Natural killer cell (primary cell): ENCODE measurements at regions not wholly inside any gene's neighbourhood (a gene's known extent, or its start where the extent isn't known, plus 50 kb on each side); places are given as distances from the start of the nearest gene placed in this dataset.
"Not testable (repeated sequence)": the region's sequence is repeated elsewhere in the genome, so short reads cannot be mapped to it uniquely, and the experiment has no call there.

ENCODE experiments used
- ATAC-seq, 3 donors: fragments of 150-1000 bp in 2 of 3; fragments of 200-7000 bp in 1 of 3; cut with Tn5 transposase; 1 replicate in 1 of 3; 2 replicates in 2 of 3; pipeline ENCODE4 v1.10.0; 2021; ENCODE audit warnings: mild to moderate bottlenecking in 2 of 3, moderate library complexity in 2 of 3
- DNase-seq, 2 donors: peaks; one replicate each; pipeline versions ENCODE4 v3.0.0 to v3.0.0-alpha.2; 2013 to 2021; ENCODE audit warnings: mixed read lengths in 1 of 2
- H3K27ac ChIP-seq: one replicate; pipeline ENCODE4 v1.5.1; 2013; ENCODE audit warnings: mild to moderate bottlenecking, low read length
- H3K27me3 ChIP-seq: one replicate; pipeline ENCODE4 v1.6.1; 2013; ENCODE audit warnings: low read length; ENCODE audit not compliant: control insufficient read depth, insufficient read depth
- H3K36me3 ChIP-seq: one replicate; pipeline ENCODE4 v1.6.1; 2013; ENCODE audit warnings: low read length; ENCODE audit not compliant: control insufficient read depth, insufficient read depth
- H3K4me1 ChIP-seq: one replicate; pipeline ENCODE4 v1.6.1; 2013; ENCODE audit warnings: low read length; ENCODE audit not compliant: control insufficient read depth, insufficient read depth
- H3K4me3 ChIP-seq: one replicate; pipeline ENCODE4 v1.5.1; 2013; ENCODE audit warnings: low read length
- H3K9me3 ChIP-seq: one replicate; pipeline ENCODE4 v1.6.1; 2013; ENCODE audit warnings: low read length; ENCODE audit not compliant: control insufficient read depth, insufficient read depth
- H3K27ac Mint-ChIP-seq, 2 donors: one replicate each; pipeline ENCODE4 v1.8.0; 2022; ENCODE audit warnings: mild to moderate bottlenecking in 2 of 2, mixed read lengths in 2 of 2, moderate library complexity in 1 of 2
- H3K27me3 Mint-ChIP-seq, 2 donors: one replicate each; pipeline ENCODE4 v1.8.0; 2022; ENCODE audit warnings: low read depth in 2 of 2, mixed read lengths in 2 of 2
- H3K36me3 Mint-ChIP-seq: one replicate; pipeline ENCODE4 v1.8.0; 2022; ENCODE audit warnings: mixed read lengths
- H3K4me1 Mint-ChIP-seq, 2 donors: one replicate each; pipeline ENCODE4 v1.8.0; 2022; ENCODE audit warnings: mixed read lengths in 2 of 2
- H3K4me3 Mint-ChIP-seq: one replicate; pipeline ENCODE4 v1.8.0; 2022; ENCODE audit warnings: mild to moderate bottlenecking, moderate library complexity, mixed read lengths
- H3K9me3 Mint-ChIP-seq, 2 donors: one replicate each; pipeline ENCODE4 v1.8.0; 2022; ENCODE audit warnings: mixed read lengths in 2 of 2
- WGBS: methylation state at CpG from one replicate; pipeline ENCODE4 v1.1.7; 2013; ENCODE audit warnings: missing lambda C conversion rate; ENCODE audit not compliant: insufficient coverage; 5-methylcytosine and 5-hydroxymethylcytosine counted together
- intact Hi-C: fragments of 100-400 bp; cut with micrococcal nuclease; formaldehyde crosslinking; loops from one replicate; pipeline ENCODE4 v1.14.2; 2022
- TF ChIP-seq, protein P1 (sequence below): fragments of 200-600 bp; IDR thresholded peaks from one replicate; pipeline ENCODE4 v1.8.0; 2022; ENCODE audit warnings: antibody characterized with exemption

DNA sequence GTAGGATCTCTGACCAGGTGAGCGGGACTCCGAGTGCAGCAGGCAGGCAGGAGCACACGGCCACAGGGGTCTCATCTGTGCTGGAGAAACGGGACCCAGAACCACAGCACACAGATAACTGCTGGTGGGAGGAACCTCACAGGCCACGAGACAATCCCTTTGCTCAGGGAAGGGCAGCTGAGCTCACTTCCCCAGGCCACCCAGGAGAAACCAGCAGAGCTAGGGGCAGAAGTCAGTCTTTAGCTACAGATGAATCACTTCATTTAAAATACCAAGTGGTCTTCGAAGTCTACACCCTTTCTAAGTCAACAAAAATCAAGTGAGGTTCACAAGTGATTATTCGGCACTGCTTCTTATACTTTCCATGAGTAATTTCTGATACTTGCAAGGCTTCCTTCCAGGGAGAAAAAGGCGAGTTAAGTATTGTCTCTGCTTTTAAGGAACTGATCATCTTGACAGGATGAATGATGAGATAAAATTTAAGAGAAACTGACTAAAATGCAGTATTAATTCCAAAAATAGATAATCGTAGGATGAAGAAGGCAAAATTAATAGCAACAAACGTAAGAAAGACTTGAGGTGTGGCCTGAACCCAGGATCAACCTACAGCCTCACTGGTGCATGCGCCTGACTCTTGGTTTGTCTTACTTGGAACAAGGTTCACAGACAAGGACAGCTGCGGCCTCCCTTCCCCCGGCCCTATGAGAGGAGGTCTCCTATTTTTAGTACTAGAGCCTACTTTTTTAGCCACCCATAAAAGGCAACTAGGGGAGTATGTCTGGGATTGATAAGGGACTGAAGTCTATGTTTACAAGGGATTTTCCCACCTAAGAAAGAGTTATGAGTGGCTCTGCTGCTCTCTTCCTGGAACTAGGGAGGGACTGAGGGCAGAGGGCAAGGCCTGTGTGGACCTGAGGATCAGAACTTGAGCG lies 233.6 kb downstream of the TTLL2 start:
- Histone ChIP-seq H3K4me3 (no peak overlapping the region), H3K9me3 (no peaks in the 10 kb centered on the region), H3K27ac (no peak overlapping the region), H3K36me3 (no peaks in the 10 kb centered on the region), H3K27me3 (no peaks in the 10 kb centered on the region), H3K4me1 (no peaks in the 10 kb centered on the region)
- no peak for ATAC-seq
- Mint-ChIP-seq H3K4me1 (no peaks in the 10 kb centered on the region), H3K36me3 (no peaks in the 10 kb centered on the region), H3K9me3 (no peaks in the 10 kb centered on the region), H3K27me3 (no peaks in the 10 kb centered on the region), H3K4me3 (no peak overlapping the region), H3K27ac (no peak overlapping the region)
- intact Hi-C loops, result no loop called here
- 84% methylated on average over 12 of the region's 14 CpGs for WGBS
- TF ChIP-seq, protein P1, sequence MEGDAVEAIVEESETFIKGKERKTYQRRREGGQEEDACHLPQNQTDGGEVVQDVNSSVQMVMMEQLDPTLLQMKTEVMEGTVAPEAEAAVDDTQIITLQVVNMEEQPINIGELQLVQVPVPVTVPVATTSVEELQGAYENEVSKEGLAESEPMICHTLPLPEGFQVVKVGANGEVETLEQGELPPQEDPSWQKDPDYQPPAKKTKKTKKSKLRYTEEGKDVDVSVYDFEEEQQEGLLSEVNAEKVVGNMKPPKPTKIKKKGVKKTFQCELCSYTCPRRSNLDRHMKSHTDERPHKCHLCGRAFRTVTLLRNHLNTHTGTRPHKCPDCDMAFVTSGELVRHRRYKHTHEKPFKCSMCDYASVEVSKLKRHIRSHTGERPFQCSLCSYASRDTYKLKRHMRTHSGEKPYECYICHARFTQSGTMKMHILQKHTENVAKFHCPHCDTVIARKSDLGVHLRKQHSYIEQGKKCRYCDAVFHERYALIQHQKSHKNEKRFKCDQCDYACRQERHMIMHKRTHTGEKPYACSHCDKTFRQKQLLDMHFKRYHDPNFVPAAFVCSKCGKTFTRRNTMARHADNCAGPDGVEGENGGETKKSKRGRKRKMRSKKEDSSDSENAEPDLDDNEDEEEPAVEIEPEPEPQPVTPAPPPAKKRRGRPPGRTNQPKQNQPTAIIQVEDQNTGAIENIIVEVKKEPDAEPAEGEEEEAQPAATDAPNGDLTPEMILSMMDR, result no peak
- no peak for DNase-seq

DNA sequence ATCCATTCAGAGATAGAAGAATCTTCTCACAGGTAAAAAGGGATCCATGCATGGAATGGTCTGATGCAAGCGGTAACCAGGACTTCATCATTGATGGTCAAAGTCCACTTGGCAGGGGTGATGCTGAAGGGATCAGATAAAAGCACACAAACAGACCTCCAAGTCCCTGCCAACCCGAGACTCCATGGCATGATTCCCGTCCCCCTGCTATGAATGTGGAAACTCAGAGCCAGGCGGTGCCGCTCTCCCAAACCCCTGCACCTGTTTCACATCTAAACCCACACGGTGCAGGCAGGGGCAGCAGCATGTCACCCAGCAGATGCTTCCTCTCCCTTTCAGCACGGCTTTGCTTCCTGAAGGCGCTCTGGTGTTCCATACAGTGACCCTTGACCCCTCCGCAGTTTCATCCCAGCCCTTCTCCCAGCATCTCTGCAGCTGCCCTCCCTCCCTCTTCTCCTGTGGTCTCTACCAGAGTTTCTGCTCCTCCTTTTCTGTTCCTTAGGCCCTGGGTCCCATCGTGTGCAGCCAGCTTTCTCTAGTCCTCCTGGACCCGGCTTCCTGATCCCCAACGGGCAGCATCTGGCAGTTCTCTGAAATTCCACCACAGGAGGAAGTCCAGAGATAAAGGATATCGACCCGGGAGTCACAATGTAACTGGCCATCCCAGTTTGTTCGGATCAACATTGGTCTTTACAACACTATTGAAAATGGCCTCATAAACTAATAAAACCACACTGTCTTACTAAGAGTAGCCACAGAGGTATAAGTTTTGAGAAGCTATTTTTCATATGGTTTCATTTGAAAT lies 235.0 kb downstream of the TTLL2 start:
- TF ChIP-seq, protein P1, result no peak
- no peak overlapping the region for H3K4me3 ChIP-seq
- WGBS, result 81% methylated on average over 14 of the region's 15 CpGs
- Mint-ChIP-seq H3K27me3 (no peaks in the 10 kb centered on the region), H3K4me1 (no peaks in the 10 kb centered on the region), H3K27ac (no peak overlapping the region), H3K9me3 (no peaks in the 10 kb centered on the region), H3K4me3 (no peak overlapping the region), H3K36me3 (no peaks in the 10 kb centered on the region)
- H3K36me3 ChIP-seq, result no peaks in the 10 kb centered on the region
- H3K4me1 ChIP-seq, result no peaks in the 10 kb centered on the region
- no peak overlapping the region for H3K27ac ChIP-seq
- no peaks in the 10 kb centered on the region for H3K27me3 ChIP-seq
- H3K9me3 ChIP-seq, result no peaks in the 10 kb centered on the region
- DNase-seq (no peak), ATAC-seq (no peak)
- intact Hi-C loops, result no loop called here

DNA sequence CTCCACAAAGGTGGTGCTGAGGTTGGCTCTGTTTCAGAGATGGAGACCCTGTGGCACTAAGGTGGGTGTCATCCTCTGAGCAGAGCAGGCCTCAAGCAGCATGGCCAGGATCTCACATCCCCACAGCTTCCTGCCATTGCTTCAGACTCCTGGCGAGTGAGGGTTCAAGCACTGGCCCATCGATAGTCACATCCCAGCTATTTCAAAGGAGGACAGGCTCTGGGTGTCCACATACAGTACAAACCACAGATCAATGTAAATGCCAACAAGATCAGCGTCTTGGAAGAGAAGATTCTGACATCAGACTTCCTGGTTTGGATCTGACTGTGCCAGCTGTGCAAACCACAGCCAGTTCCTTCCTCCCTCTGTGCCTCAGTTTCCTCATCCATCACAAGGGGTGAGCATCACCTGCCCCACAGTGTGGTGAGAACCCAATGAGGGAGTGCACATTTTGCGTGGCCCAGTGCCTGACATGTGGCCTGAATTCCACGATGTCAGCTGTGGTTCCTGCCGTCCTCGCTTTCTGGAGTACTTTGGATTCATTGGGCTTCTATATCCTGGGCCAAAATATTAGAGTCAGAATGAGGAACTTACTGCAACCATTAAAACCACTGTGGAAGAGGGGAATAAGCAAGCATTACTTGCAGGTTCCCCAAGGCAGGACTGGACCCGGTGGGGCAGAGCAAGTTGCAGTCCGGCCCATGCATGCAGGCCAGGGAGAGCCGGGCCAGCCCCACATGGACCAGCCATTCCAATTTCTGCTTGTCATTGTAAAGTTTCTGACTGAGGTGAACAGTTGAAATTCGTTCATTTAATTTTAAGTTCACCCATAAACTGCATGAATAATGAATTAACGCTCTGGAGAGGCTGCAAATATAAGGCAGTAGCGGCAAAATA lies 236.0 kb downstream of the TTLL2 start:
- Histone ChIP-seq H3K36me3 (no peaks in the 10 kb centered on the region), H3K9me3 (no peaks in the 10 kb centered on the region), H3K27me3 (no peaks in the 10 kb centered on the region), H3K27ac (no peak overlapping the region), H3K4me3 (no peak overlapping the region), H3K4me1 (no peaks in the 10 kb centered on the region)
- no peak overlapping the region for H3K4me3 Mint-ChIP-seq
- no peaks in the 10 kb centered on the region for H3K4me1 Mint-ChIP-seq
- no peaks in the 10 kb centered on the region for H3K36me3 Mint-ChIP-seq
- DNase-seq (no peak), ATAC-seq (no peak)
- H3K27ac Mint-ChIP-seq, result no peak overlapping the region
- H3K9me3 Mint-ChIP-seq, result no peaks in the 10 kb centered on the region
- no peaks in the 10 kb centered on the region for H3K27me3 Mint-ChIP-seq
- intact Hi-C loops, result no loop called here
- TF ChIP-seq, protein P1, result no peak
- 68% methylated on average over 13 of the region's 13 CpGs for WGBS

DNA sequence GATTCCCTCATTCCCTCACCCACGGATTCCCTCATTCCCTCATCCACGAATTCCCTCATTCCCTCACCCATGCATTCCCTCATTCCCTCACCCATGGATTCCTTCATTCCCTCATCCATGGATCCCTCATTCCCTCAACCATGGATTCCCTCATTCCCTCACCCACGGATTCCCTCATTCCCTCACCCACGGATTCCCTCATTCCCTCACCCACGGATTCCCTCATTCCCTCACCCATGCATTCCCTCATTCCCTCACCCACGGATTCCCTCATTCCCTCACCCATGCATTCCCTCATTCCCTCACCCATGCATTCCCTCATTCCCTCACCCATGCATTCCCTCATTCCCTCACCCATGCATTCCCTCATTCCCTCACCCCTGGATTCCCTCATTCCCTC lies 238.0 kb downstream of the TTLL2 start:
- H3K4me1 ChIP-seq, ATAC-seq, H3K27ac Mint-ChIP-seq, H3K4me3 ChIP-seq, H3K4me1 Mint-ChIP-seq, DNase-seq, H3K27ac ChIP-seq, H3K27me3 ChIP-seq, H3K27me3 Mint-ChIP-seq, H3K4me3 Mint-ChIP-seq, H3K9me3 ChIP-seq, H3K36me3 Mint-ChIP-seq, H3K9me3 Mint-ChIP-seq, H3K36me3 ChIP-seq, intact Hi-C loops: not testable (repeated sequence)
- WGBS, result 82% methylated on average over 6 of the region's 6 CpGs
